NCI-H146 (cell line): ENCODE measurements at regions not wholly inside any gene's neighbourhood (a gene's known extent, or its start where the extent isn't known, plus 50 kb on each side); places are given as distances from the start of the nearest gene placed in this dataset.

Source experiments
- DNase-seq: peaks from one replicate; lab custom pipeline; 2025; lab: John Stamatoyannopoulos, UW

- DNase-seq = no peak
Measured at GRCh38 chr7:12131122-12131521, 80.0 kb upstream of the TMEM106B start.

GRCh38 chr7:12133865-12134264 is 77.2 kb upstream of the TMEM106B start:
- DNase-seq = no peak

GRCh38 chr7:12136523-12136922 is 74.6 kb upstream of the TMEM106B start:
- DNase-seq = no peak

- no peak for DNase-seq
Measured at GRCh38 chr7:12137283-12137682, 73.8 kb upstream of the TMEM106B start.

- no peak for DNase-seq
Measured at GRCh38 chr7:12138421-12138820, 72.7 kb upstream of the TMEM106B start.

GRCh38 chr7:12139416-12139815 is 71.7 kb upstream of the TMEM106B start:
- no peak for DNase-seq

- no peak for DNase-seq
Measured at GRCh38 chr7:12146813-12147212, 64.3 kb upstream of the TMEM106B start.

GRCh38 chr7:12152196-12152918 is 58.7 kb upstream of the TMEM106B start:
- no peak for DNase-seq

DNA sequence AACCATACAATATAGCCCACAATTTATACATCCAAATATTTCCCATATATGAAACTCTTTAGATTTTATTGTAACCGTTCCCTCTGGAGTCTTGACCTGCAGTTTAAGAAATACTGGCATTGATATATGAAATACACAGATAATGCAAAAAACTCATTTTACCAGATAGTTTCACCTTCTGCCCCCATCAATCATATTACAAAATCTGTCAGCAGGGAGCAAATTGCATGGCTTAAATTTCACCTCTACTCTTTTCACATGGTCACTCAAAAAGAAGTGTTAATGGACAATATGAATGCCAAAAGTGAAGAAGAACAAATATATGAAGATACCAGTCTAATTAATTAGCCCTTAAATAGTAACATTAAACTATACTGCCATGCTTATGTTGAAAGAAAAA is 57.0 kb upstream of the TMEM106B start:
- DNase-seq = no peak

DNA sequence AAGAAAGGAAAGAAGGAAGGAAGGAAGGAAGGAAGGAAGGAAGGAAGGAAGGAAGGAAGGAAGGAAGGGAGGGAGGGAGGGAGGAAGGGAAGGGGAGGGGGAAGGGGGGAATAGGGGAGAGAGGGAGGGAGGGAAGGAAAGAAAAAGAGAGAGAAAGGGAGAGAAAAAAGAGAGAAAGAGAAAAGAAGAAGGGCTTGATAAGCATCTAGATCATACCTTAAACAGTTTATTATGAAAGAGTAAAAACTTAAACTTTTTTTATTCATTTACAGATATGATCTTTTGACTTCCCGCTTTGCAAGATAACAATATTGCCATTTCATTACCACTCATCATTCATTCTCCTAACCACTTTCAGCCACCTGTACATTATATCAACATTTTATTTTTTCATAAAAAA is 53.6 kb upstream of the TMEM106B start:
- DNase-seq = no peak

DNA sequence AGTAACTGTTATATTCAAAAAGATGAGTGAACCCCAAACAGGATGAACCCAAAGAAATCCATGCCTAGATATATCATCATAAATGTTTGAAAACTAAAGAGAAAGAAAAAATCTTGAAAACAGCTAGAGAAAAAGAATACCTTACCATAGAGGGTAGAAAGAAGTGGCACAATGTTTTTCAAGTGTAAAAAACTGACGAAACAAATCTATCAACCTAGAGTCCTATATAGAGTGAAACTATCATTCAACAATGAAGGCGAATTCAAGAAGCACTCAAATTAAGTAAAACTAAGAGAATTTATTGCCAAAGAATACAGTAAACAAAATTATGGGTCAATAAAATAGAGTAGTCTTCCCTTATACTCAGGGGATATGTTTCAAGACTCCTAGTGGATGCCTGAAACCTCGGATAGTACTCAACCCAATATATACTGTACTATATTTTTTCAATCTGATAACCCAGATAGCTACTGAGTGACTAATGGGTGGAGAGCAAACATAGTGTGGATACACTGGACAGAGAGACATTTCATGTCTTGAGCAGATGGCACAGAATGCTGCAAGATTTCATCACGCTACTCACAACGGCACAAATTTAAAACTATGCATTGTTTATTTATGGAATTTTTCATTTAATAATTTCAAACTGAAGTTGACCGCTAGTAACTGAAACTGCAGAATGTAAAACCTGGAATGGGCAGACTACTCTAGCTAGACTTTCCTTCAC is 52.6 kb upstream of the TMEM106B start:
- no peak for DNase-seq

- no peak for DNase-seq
Measured at GRCh38 chr7:12161146-12161545, 49.9 kb upstream of the TMEM106B start.
